Endothelial cell of umbilical vein (primary cell): ENCODE measurements at regions not wholly inside any gene's neighbourhood (a gene's known extent, or its start where the extent isn't known, plus 50 kb on each side); places are given as distances from the start of the nearest gene placed in this dataset.

ENCODE experiments used
- BruUV-seq: library from RNA; stranded (reverse); fragments of 400-500 nt; replicated peaks from 2 replicates; lab custom pipeline; 2021; lab: Mats Ljungman, UMichigan
- CTCF ChIA-PET: fragments of 300-600, 350-600 bp; sonication (Branson Sonifier 250); formaldehyde crosslinking; loops from one replicate; lab custom pipeline; 2021; ENCODE audit warnings: antibody characterized with exemption, inconsistent platforms; lab: Charles Lee
- POLR2A ChIA-PET: fragments of 300-600, 350-600 bp; sonication (Branson Sonifier 250); formaldehyde crosslinking; loops from one replicate; lab custom pipeline; 2021; ENCODE audit warnings: antibody characterized with exemption, inconsistent platforms; lab: Charles Lee
- DNase-seq: peaks from one replicate; pipeline ENCODE4 v3.0.0-alpha.2; 2011; ENCODE audit warnings: low read depth, low spot score
- FAIRE-seq: peaks from 2 replicates; lab custom pipeline; 2011; peaks lifted over from hg19 to GRCh38; lab: Jason Lieb, UNC
- H2AFZ ChIP-seq: 2 replicates; pipeline ENCODE4 v1.6.0; 2012; ENCODE audit warnings: low read depth, low read length, control low read depth, inconsistent platforms
- H3K27ac ChIP-seq: 2 replicates; pipeline ENCODE4 v1.5.1; 2011; ENCODE audit warnings: low read depth, mild to moderate bottlenecking, control low read depth, low read length, moderate library complexity; ENCODE audit not compliant: insufficient read depth
- H3K27me3 ChIP-seq, 2 experiments: 2 replicates each; pipeline versions ENCODE4 v1.6.0 to v1.6.1; 2011; ENCODE audit warnings: low read length in 2 of 2, mixed read lengths in 1 of 2; ENCODE audit not compliant: control insufficient read depth in 2 of 2, insufficient read depth in 2 of 2
- H3K36me3 ChIP-seq, 2 experiments: 2 replicates in 1 of 2; 3 replicates in 1 of 2; pipeline ENCODE4 v1.5.1; 2011; ENCODE audit warnings: low read length in 2 of 2, mild to moderate bottlenecking in 1 of 2, moderate library complexity in 1 of 2; ENCODE audit not compliant: control insufficient read depth in 2 of 2, insufficient read depth in 2 of 2; ENCODE audit errors: extremely low read depth in 1 of 2
- H3K4me1 ChIP-seq: 3 replicates; pipeline ENCODE4 v1.5.1; 2011; ENCODE audit warnings: mild to moderate bottlenecking, low read length; ENCODE audit not compliant: control insufficient read depth, insufficient read depth; ENCODE audit errors: extremely low read depth
- H3K4me2 ChIP-seq: 2 replicates; pipeline ENCODE4 v1.6.1; 2011; ENCODE audit warnings: low read length, control low read depth, mixed read lengths; ENCODE audit not compliant: insufficient read depth
- H3K4me3 ChIP-seq, 3 experiments: fragments of 200-600 bp in 1 of 3; sonication (generic), shearing (Covaris generic) in 1 of 3; replicated peaks in 1 of 3; 2 replicates each; pipeline ENCODE4 v1.5.1; 2011 to 2016; ENCODE audit warnings: control low read depth in 3 of 3, low read length in 3 of 3, mild to moderate bottlenecking in 2 of 3, inconsistent platforms in 1 of 3, low read depth in 1 of 3, moderate library complexity in 1 of 3; ENCODE audit not compliant: insufficient read depth in 1 of 3
- H3K79me2 ChIP-seq: 2 replicates; pipeline ENCODE4 v1.6.0; 2012; ENCODE audit warnings: low read length, inconsistent platforms; ENCODE audit not compliant: control insufficient read depth, insufficient read depth
- H3K9ac ChIP-seq: replicated peaks from 2 replicates; pipeline ENCODE3; 2011; ENCODE audit warnings: low read length, control low read depth; ENCODE audit not compliant: insufficient read depth; ENCODE audit errors: extremely low read depth
- H3K9me1 ChIP-seq: replicated peaks from 3 replicates; pipeline ENCODE4 v1.6.0; 2011; ENCODE audit warnings: mild to moderate bottlenecking, low read length; ENCODE audit not compliant: control insufficient read depth, insufficient read depth; ENCODE audit errors: extremely low read depth
- H3K9me3 ChIP-seq: replicated peaks from 2 replicates; pipeline ENCODE4 v1.5.1; 2012; ENCODE audit warnings: low read length, inconsistent platforms; ENCODE audit not compliant: control insufficient read depth, insufficient read depth
- H4K20me1 ChIP-seq: replicated peaks from 2 replicates; pipeline ENCODE3; 2011; ENCODE audit warnings: mild to moderate bottlenecking, low read length; ENCODE audit not compliant: control insufficient read depth, insufficient read depth; ENCODE audit errors: extremely low read depth
- EZH2 ChIP-seq: IDR thresholded peaks from 2 replicates; pipeline ENCODE4 v1.6.1; 2012; ENCODE audit warnings: borderline replicate concordance, low read depth, mild to moderate bottlenecking, moderate library complexity, low read length, inconsistent platforms; ENCODE audit not compliant: severe bottlenecking
- FOS ChIP-seq: IDR thresholded peaks from 2 replicates; pipeline ENCODE4 v1.6.1; 2011; ENCODE audit warnings: mild to moderate bottlenecking, low read length, moderate library complexity, borderline replicate concordance; ENCODE audit not compliant: insufficient read depth
- GATA2 ChIP-seq: IDR thresholded peaks from 2 replicates; pipeline ENCODE4 v1.7.0; 2011; ENCODE audit warnings: low read depth, mild to moderate bottlenecking, moderate library complexity, mixed read lengths, low read length; ENCODE audit not compliant: insufficient read length, insufficient read depth
- JUN ChIP-seq: IDR thresholded peaks from 2 replicates; pipeline ENCODE4 v1.6.1; 2011; ENCODE audit warnings: borderline replicate concordance, low read depth; ENCODE audit not compliant: insufficient read length, insufficient read depth
- MYC ChIP-seq: IDR thresholded peaks from one replicate; pipeline ENCODE4 v1.6.1; 2011; ENCODE audit warnings: mild to moderate bottlenecking, low read depth, low read length
- POLR2A ChIP-seq: IDR thresholded peaks from 2 replicates; pipeline ENCODE4 v1.6.1; 2012; ENCODE audit warnings: low read depth, mild to moderate bottlenecking, control low read depth, low read length
- POLR2AphosphoS5 ChIP-seq: IDR thresholded peaks from 2 replicates; pipeline ENCODE4 v1.6.1; 2012; ENCODE audit warnings: low read depth, mild to moderate bottlenecking, control low read depth, low read length, moderate library complexity; ENCODE audit not compliant: insufficient read depth
- dilution Hi-C: fragments of 300-500 bp; cut with MboI; formaldehyde crosslinking; loops from one replicate; pipeline ENCODE4 v1.15.0; 2019; ENCODE audit warnings: low sequenced_read_pairs; ENCODE audit not compliant: extremely low pct_ligation_motif_present
- intact Hi-C: fragments of 100-400 bp; cut with micrococcal nuclease; formaldehyde crosslinking; loops from one replicate; pipeline ENCODE4 v1.10.0; 2022
- TF ChIP-seq, protein P1 (sequence below), 2 donors: IDR thresholded peaks; 1 replicate in 1 of 2; 2 replicates in 1 of 2; pipeline ENCODE4 v1.5.1; 2011; ENCODE audit warnings: low read length in 2 of 2, mild to moderate bottlenecking in 2 of 2, moderate library complexity in 2 of 2, control low read depth in 1 of 2, inconsistent platforms in 1 of 2, low read depth in 1 of 2; ENCODE audit not compliant: insufficient read depth in 1 of 2; ENCODE audit errors: extremely low read depth in 1 of 2
- TF ChIP-seq, protein P2 (sequence below): IDR thresholded peaks from 2 replicates; pipeline ENCODE4 v1.6.1; 2011; ENCODE audit not compliant: insufficient read depth, insufficient read length

GRCh38 chr1:94602802-94603625 lies 61.5 kb upstream of the F3 start:
- intact Hi-C loops: no loop called here

More at GRCh38 chr1:94602802-94603625, 61.5 kb upstream of the F3 start:
- CTCF ChIA-PET: no interaction called here
- dilution Hi-C loops: no loop called here
- BruUV-seq: no TSS peak
- Histone ChIP-seq H3K27me3 (peaks cover 7 to 12% of the 10 kb centered on the region in 2 experiments), H3K79me2 (no peaks in the 10 kb centered on the region), H3K36me3 (no peaks in the 10 kb centered on the region), H3K9me1 (no peaks in the 10 kb centered on the region), H4K20me1 (no peaks in the 10 kb centered on the region), H3K9ac (no peak overlapping the region), H3K4me3 (no peak overlapping the region), H3K4me1 (no peaks in the 10 kb centered on the region), H3K27ac (no peak overlapping the region), H3K4me2 (no peak overlapping the region), H3K9me3 (no peaks in the 10 kb centered on the region), H2AFZ (no peak overlapping the region)
- no peak for TF ChIP-seq POLR2A
- TF ChIP-seq EZH2: no peak
- no peak for TF ChIP-seq MYC
- TF ChIP-seq, protein P1, sequence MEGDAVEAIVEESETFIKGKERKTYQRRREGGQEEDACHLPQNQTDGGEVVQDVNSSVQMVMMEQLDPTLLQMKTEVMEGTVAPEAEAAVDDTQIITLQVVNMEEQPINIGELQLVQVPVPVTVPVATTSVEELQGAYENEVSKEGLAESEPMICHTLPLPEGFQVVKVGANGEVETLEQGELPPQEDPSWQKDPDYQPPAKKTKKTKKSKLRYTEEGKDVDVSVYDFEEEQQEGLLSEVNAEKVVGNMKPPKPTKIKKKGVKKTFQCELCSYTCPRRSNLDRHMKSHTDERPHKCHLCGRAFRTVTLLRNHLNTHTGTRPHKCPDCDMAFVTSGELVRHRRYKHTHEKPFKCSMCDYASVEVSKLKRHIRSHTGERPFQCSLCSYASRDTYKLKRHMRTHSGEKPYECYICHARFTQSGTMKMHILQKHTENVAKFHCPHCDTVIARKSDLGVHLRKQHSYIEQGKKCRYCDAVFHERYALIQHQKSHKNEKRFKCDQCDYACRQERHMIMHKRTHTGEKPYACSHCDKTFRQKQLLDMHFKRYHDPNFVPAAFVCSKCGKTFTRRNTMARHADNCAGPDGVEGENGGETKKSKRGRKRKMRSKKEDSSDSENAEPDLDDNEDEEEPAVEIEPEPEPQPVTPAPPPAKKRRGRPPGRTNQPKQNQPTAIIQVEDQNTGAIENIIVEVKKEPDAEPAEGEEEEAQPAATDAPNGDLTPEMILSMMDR (IDR thresholded peaks at IDR 0.05; ENCODE audit: extremely low read depth in 1 of 2, insufficient read depth in 1 of 2, low read depth in 1 of 2, low read length in 2 of 2): no peak
- no peak for TF ChIP-seq GATA2
- TF ChIP-seq, protein P2, sequence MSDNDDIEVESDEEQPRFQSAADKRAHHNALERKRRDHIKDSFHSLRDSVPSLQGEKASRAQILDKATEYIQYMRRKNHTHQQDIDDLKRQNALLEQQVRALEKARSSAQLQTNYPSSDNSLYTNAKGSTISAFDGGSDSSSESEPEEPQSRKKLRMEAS: no peak
- TF ChIP-seq FOS: no peak
- TF ChIP-seq POLR2AphosphoS5: no peak
- no peak for TF ChIP-seq JUN
- POLR2A ChIA-PET: no interaction called here
- no peak for DNase-seq
- no peak for FAIRE-seq
